IMR-90 (cell line): ENCODE measurements at regions not wholly inside any gene's neighbourhood (a gene's known extent, or its start where the extent isn't known, plus 50 kb on each side); places are given as distances from the start of the nearest gene placed in this dataset.

ENCODE experiments used
- ATAC-seq: fragments of 200-7000 bp; cut with Tn5 transposase; 2 replicates; pipeline ENCODE4 v1.9.1; 2020; ENCODE audit warnings: low read depth, mild to moderate bottlenecking, moderate library complexity
- BruUV-seq: library from RNA; stranded (reverse); fragments of 400-500 nt; replicated peaks from 2 replicates; lab custom pipeline; 2021; lab: Mats Ljungman, UMichigan
- CTCF ChIA-PET: fragments of 300-600 bp; formaldehyde crosslinking; extraction: SDS; loops from one replicate; lab custom pipeline; 2021; ENCODE audit warnings: antibody characterized with exemption; lab: Yijun Ruan, JAX
- POLR2A ChIA-PET: fragments of 300-600 bp; sonication (Branson Sonifier 250); formaldehyde crosslinking; loops from one replicate; lab custom pipeline; 2022; ENCODE audit warnings: antibody characterized with exemption; ENCODE audit not compliant: unreplicated experiment; lab: Charles Lee
- DNase-seq: peaks from one replicate; pipeline ENCODE4 v3.0.0; 2013
- H2AFZ ChIP-seq: replicated peaks from 2 replicates; pipeline ENCODE3; 2013; ENCODE audit warnings: low read length, mild to moderate bottlenecking; ENCODE audit not compliant: poor library complexity
- H2AK5ac ChIP-seq: 2 replicates; pipeline ENCODE4 v1.6.1; 2013; ENCODE audit warnings: low read depth, low read length, inconsistent platforms
- H2AK9ac ChIP-seq: replicated peaks from 2 replicates; pipeline ENCODE3; 2013; ENCODE audit warnings: mild to moderate bottlenecking, low read depth, low read length, moderate library complexity; ENCODE audit not compliant: poor library complexity
- H2BK120ac ChIP-seq: 2 replicates; pipeline ENCODE4 v1.6.1; 2013; ENCODE audit warnings: low read depth, low read length, inconsistent platforms
- H2BK15ac ChIP-seq: 3 replicates; pipeline ENCODE4 v1.6.1; 2013; ENCODE audit warnings: low read depth, low read length, inconsistent platforms
- H2BK20ac ChIP-seq: 2 replicates; pipeline ENCODE4 v1.6.1; 2013; ENCODE audit warnings: low read depth, mild to moderate bottlenecking, inconsistent platforms, low read length, moderate library complexity
- H2BK5ac ChIP-seq: 2 replicates; pipeline ENCODE4 v1.6.1; 2013; ENCODE audit warnings: mild to moderate bottlenecking, low read depth, low read length, inconsistent platforms; ENCODE audit not compliant: poor library complexity, severe bottlenecking
- H3K14ac ChIP-seq: replicated peaks from 2 replicates; pipeline ENCODE4 v1.6.1; 2013; ENCODE audit warnings: low read depth, low read length, inconsistent platforms
- H3K18ac ChIP-seq: 2 replicates; pipeline ENCODE4 v1.6.1; 2013; ENCODE audit warnings: low read depth, low read length, control low read depth
- H3K23ac ChIP-seq: 2 replicates; pipeline ENCODE4 v1.6.1; 2013; ENCODE audit warnings: low read depth, low read length, inconsistent platforms
- H3K27ac ChIP-seq: 2 replicates; pipeline ENCODE4 v1.5.1; 2013; ENCODE audit warnings: mild to moderate bottlenecking, control low read depth, low read length; ENCODE audit not compliant: insufficient read depth
- H3K27me3 ChIP-seq: 2 replicates; pipeline ENCODE4 v1.6.1; 2013; ENCODE audit warnings: low read length; ENCODE audit not compliant: control insufficient read depth, insufficient read depth
- H3K36me3 ChIP-seq: 2 replicates; pipeline ENCODE4 v1.6.1; 2013; ENCODE audit warnings: low read length, mixed read lengths; ENCODE audit not compliant: control insufficient read depth, insufficient read depth
- H3K4ac ChIP-seq: 2 replicates; pipeline ENCODE4 v1.6.1; 2013; ENCODE audit warnings: low read depth, low read length, inconsistent platforms
- H3K4me1 ChIP-seq: 2 replicates; pipeline ENCODE4 v1.6.1; 2013; ENCODE audit warnings: low read length, mixed read lengths; ENCODE audit not compliant: control insufficient read depth, insufficient read depth
- H3K4me2 ChIP-seq: 2 replicates; pipeline ENCODE4 v1.6.1; 2013; ENCODE audit warnings: low read depth, mild to moderate bottlenecking, control low read depth, low read length, moderate library complexity
- H3K4me3 ChIP-seq: 2 replicates; pipeline ENCODE4 v1.5.1; 2013; ENCODE audit warnings: low read depth, mild to moderate bottlenecking, control low read depth, low read length, moderate library complexity; ENCODE audit not compliant: insufficient read depth
- H3K56ac ChIP-seq: 2 replicates; pipeline ENCODE4 v1.6.1; 2013; ENCODE audit warnings: low read length, inconsistent platforms; ENCODE audit not compliant: insufficient read depth; ENCODE audit errors: extremely low read depth
- H3K79me1 ChIP-seq, 2 experiments: 2 replicates each; pipeline ENCODE4 v1.6.1; 2013; ENCODE audit warnings: low read length in 2 of 2, inconsistent platforms in 1 of 2, low read depth in 1 of 2
- H3K9ac ChIP-seq: 2 replicates; pipeline ENCODE4 v1.6.1; 2013; ENCODE audit warnings: low read depth, low read length, control low read depth
- H3K9me1 ChIP-seq: 2 replicates; pipeline ENCODE4 v1.6.1; 2013; ENCODE audit warnings: low read length, inconsistent platforms; ENCODE audit not compliant: insufficient read depth
- H3K9me3 ChIP-seq: 2 replicates; pipeline ENCODE4 v1.6.1; 2013; ENCODE audit warnings: low read length; ENCODE audit not compliant: control insufficient read depth, insufficient read depth
- H4K20me1 ChIP-seq: 2 replicates; pipeline ENCODE4 v1.6.1; 2013; ENCODE audit warnings: low read length, inconsistent platforms; ENCODE audit not compliant: insufficient read depth
- H4K5ac ChIP-seq: 2 replicates; pipeline ENCODE4 v1.6.1; 2013; ENCODE audit warnings: mild to moderate bottlenecking, low read depth, low read length, control low read depth
- H4K8ac ChIP-seq, 2 experiments: 2 replicates each; pipeline ENCODE4 v1.6.1; 2013; ENCODE audit warnings: low read depth in 2 of 2, low read length in 2 of 2, control low read depth in 1 of 2, inconsistent platforms in 1 of 2
- H4K91ac ChIP-seq: 2 replicates; pipeline ENCODE4 v1.6.1; 2013; ENCODE audit warnings: low read depth, low read length, inconsistent platforms; ENCODE audit not compliant: insufficient read depth
- BHLHE40 ChIP-seq: fragments of 150-350 bp; IDR thresholded peaks from 2 replicates; pipeline ENCODE4 v1.6.1; 2016; ENCODE audit warnings: mild to moderate bottlenecking, low read depth, low read length
- CEBPB ChIP-seq: IDR thresholded peaks from 2 replicates; pipeline ENCODE4 v1.6.1; 2012; ENCODE audit warnings: low read depth, low read length, improper control_type of control experiment
- CHD1 ChIP-seq: IDR thresholded peaks from 2 replicates; pipeline ENCODE4 v1.6.1; 2012; ENCODE audit warnings: low read depth, low read length, improper control_type of control experiment
- FOS ChIP-seq: fragments of 150-350 bp; IDR thresholded peaks from 2 replicates; pipeline ENCODE4 v1.6.1; 2016; ENCODE audit warnings: low read depth, low read length
- MAFK ChIP-seq: IDR thresholded peaks from 2 replicates; pipeline ENCODE4 v1.6.1; 2012; ENCODE audit warnings: low read depth, low read length, improper control_type of control experiment
- MAZ ChIP-seq: IDR thresholded peaks from 2 replicates; pipeline ENCODE4 v1.6.1; 2012; ENCODE audit warnings: low read depth, mild to moderate bottlenecking, low read length, improper control_type of control experiment, moderate library complexity, borderline replicate concordance
- MXI1 ChIP-seq: IDR thresholded peaks from 2 replicates; pipeline ENCODE4 v1.6.1; 2012; ENCODE audit warnings: low read depth, mild to moderate bottlenecking, low read length, moderate library complexity, borderline replicate concordance
- NFE2L2 ChIP-seq: fragments of 150-350 bp; IDR thresholded peaks from 2 replicates; pipeline ENCODE4 v1.6.1; 2016; ENCODE audit warnings: low read depth, mild to moderate bottlenecking, low read length
- POLR2A ChIP-seq: IDR thresholded peaks from 2 replicates; pipeline ENCODE4 v1.6.1; 2012; ENCODE audit warnings: mild to moderate bottlenecking, low read depth, low read length
- RAD21 ChIP-seq: IDR thresholded peaks from 2 replicates; pipeline ENCODE4 v1.6.1; 2012; ENCODE audit warnings: low read length, improper control_type of control experiment
- RCOR1 ChIP-seq: IDR thresholded peaks from 2 replicates; pipeline ENCODE4 v1.6.1; 2012; ENCODE audit warnings: mild to moderate bottlenecking, low read length, improper control_type of control experiment; ENCODE audit not compliant: insufficient replicate concordance
- RFX5 ChIP-seq: IDR thresholded peaks from 2 replicates; pipeline ENCODE4 v1.8.0; 2012; ENCODE audit warnings: low read depth, mild to moderate bottlenecking, low read length, moderate library complexity
- SMC3 ChIP-seq: fragments of 150-350 bp; IDR thresholded peaks from 2 replicates; pipeline ENCODE4 v1.6.1; 2016; ENCODE audit warnings: low read depth, mild to moderate bottlenecking, antibody characterized with exemption, low read length, moderate library complexity
- WGBS, 2 experiments: methylation state at CpG; one replicate each; pipeline versions ENCODE4 v1.1.5 to v1.1.7; 2013; ENCODE audit warnings: missing lambda C conversion rate in 2 of 2; ENCODE audit not compliant: insufficient read length in 1 of 2; ENCODE audit errors: extremely low coverage in 2 of 2; 5-methylcytosine and 5-hydroxymethylcytosine counted together
- dilution Hi-C: fragments of 300-500 bp; cut with HindIII; formaldehyde crosslinking; loops from one replicate; pipeline ENCODE4 v1.14.3; 2018; ENCODE audit warnings: low sequenced_read_pairs; ENCODE audit not compliant: unreplicated experiment
- in situ Hi-C: fragments of 300-500 bp; cut with MboI; formaldehyde crosslinking; loops from 3 replicates; pipeline ENCODE4 v1.14.3; 2019; ENCODE audit warnings: low sequenced_read_pairs, inconsistent platforms, mixed read lengths
- intact Hi-C: fragments of 100-400 bp; cut with micrococcal nuclease; formaldehyde crosslinking; loops from 2 replicates; pipeline ENCODE4 v1.10.0; 2022
- TF ChIP-seq, protein P1 (sequence below): fragments of 150-350 bp; IDR thresholded peaks from 2 replicates; pipeline ENCODE4 v1.6.1; 2017; ENCODE audit warnings: mild to moderate bottlenecking, antibody characterized with exemption, low read length, low read depth
- TF ChIP-seq, protein P2 (sequence below): conservative IDR thresholded peaks from 2 replicates; pipeline ENCODE4 v1.5.1; 2012; ENCODE audit warnings: mild to moderate bottlenecking, low read depth, low read length, improper control_type of control experiment
- TF ChIP-seq, protein P3 (sequence below): fragments of 150-350 bp; IDR thresholded peaks from 2 replicates; pipeline ENCODE4 v1.6.1; 2016; ENCODE audit warnings: low read depth, mild to moderate bottlenecking, low read length, moderate library complexity, borderline replicate concordance

DNA sequence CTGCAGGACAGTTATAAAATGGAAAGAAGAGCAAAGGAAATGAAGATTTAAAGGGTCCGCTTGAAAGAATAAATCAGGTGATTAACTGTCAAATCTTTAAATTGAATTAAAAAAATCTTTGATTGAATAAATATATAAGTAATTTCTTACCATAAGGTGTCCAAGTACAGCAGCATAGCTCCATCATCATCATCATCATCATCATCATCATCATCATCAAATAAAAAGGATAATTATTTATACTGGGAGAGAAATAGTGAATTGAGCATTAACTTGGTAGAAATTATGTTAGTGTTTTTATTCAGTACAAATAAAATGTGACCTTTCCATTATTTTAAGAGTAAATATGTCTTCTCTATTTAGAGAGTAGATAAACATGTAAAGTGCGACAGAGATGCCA lies 745.6 kb upstream of the MARCKS start:
- Histone ChIP-seq H3K36me3 (no peaks in the 10 kb centered on the region), H2BK15ac (no peak overlapping the region), H3K14ac (no peak overlapping the region), H3K9me3 (peaks cover 3% of the 10 kb centered on the region; the same call in 1 of the 2 replicates), H3K18ac (no peak overlapping the region), H2BK120ac (no peak overlapping the region), H3K4me2 (no peak overlapping the region), H3K56ac (no peak overlapping the region), H3K27ac (no peak overlapping the region), H2AK9ac (no peak overlapping the region), H3K23ac (no peak overlapping the region), H4K91ac (no peak overlapping the region), H3K9ac (no peak overlapping the region), H3K9me1 (no peaks in the 10 kb centered on the region), H3K4me3 (no peak overlapping the region), H4K5ac (no peak overlapping the region), H2AFZ (no peak overlapping the region), H2BK20ac (no peak overlapping the region), H3K4me1 (no peaks in the 10 kb centered on the region), H4K8ac (no peak overlapping the region), H3K27me3 (no peaks in the 10 kb centered on the region), H3K4ac (no peak overlapping the region), H2AK5ac (no peak overlapping the region), H2BK5ac (no peak overlapping the region), H3K79me1 (no peaks in the 10 kb centered on the region), H4K20me1 (no peaks in the 10 kb centered on the region)
- WGBS, 2 experiments: no CpG with 5 or more reads among the region's 2 CpGs
- dilution Hi-C loops: no loop called here
- BruUV-seq: no TSS peak
- ChIA-PET POLR2A (no interaction called here), CTCF (interaction anchor here (0.6 kb wide), 1 partner anchor 109 kb away, joined by 4 read pairs; no protein-coding TSS in a partner anchor)
- TF ChIP-seq POLR2A (no peak), RCOR1 (no peak), FOS (no peak), MXI1 (no peak), CEBPB (no peak), MAZ (no peak), SMC3 (no peak), BHLHE40 (no peak), NFE2L2 (no peak), RFX5 (no peak), CHD1 (no peak), RAD21 (no peak), MAFK (no peak)
- TF ChIP-seq, protein P1, sequence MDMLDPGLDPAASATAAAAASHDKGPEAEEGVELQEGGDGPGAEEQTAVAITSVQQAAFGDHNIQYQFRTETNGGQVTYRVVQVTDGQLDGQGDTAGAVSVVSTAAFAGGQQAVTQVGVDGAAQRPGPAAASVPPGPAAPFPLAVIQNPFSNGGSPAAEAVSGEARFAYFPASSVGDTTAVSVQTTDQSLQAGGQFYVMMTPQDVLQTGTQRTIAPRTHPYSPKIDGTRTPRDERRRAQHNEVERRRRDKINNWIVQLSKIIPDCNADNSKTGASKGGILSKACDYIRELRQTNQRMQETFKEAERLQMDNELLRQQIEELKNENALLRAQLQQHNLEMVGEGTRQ: no peak
- TF ChIP-seq, protein P2, sequence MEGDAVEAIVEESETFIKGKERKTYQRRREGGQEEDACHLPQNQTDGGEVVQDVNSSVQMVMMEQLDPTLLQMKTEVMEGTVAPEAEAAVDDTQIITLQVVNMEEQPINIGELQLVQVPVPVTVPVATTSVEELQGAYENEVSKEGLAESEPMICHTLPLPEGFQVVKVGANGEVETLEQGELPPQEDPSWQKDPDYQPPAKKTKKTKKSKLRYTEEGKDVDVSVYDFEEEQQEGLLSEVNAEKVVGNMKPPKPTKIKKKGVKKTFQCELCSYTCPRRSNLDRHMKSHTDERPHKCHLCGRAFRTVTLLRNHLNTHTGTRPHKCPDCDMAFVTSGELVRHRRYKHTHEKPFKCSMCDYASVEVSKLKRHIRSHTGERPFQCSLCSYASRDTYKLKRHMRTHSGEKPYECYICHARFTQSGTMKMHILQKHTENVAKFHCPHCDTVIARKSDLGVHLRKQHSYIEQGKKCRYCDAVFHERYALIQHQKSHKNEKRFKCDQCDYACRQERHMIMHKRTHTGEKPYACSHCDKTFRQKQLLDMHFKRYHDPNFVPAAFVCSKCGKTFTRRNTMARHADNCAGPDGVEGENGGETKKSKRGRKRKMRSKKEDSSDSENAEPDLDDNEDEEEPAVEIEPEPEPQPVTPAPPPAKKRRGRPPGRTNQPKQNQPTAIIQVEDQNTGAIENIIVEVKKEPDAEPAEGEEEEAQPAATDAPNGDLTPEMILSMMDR: no peak
- TF ChIP-seq, protein P3, sequence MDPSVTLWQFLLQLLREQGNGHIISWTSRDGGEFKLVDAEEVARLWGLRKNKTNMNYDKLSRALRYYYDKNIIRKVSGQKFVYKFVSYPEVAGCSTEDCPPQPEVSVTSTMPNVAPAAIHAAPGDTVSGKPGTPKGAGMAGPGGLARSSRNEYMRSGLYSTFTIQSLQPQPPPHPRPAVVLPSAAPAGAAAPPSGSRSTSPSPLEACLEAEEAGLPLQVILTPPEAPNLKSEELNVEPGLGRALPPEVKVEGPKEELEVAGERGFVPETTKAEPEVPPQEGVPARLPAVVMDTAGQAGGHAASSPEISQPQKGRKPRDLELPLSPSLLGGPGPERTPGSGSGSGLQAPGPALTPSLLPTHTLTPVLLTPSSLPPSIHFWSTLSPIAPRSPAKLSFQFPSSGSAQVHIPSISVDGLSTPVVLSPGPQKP: no peak
- ATAC-seq (no peak), DNase-seq (no peak)
- intact Hi-C loops: loop anchor here (10.0 kb wide), 1 partner anchor 97 kb away; no protein-coding TSS in a partner anchor
- in situ Hi-C loops: no loop called here
